Transverse colon (tissue), 4 donors: ENCODE measurements at regions not wholly inside any gene's neighbourhood (a gene's known extent, or its start where the extent isn't known, plus 50 kb on each side); places are given as distances from the start of the nearest gene placed in this dataset.

Source experiments
- DNase-seq: peaks from one replicate; pipeline ENCODE4 v3.0.0-alpha.2; 2019
- H3K27ac ChIP-seq, 4 donors: fragments of 200-600 bp; sonication (generic); 2 replicates each; pipeline ENCODE4 v1.5.1; 2016 to 2018; ENCODE audit warnings: inconsistent platforms in 4 of 4
- H3K27me3 ChIP-seq: fragments of 200-600 bp; sonication (generic); 2 replicates; pipeline ENCODE4 v1.5.1; 2017; ENCODE audit warnings: inconsistent platforms
- H3K36me3 ChIP-seq, 4 donors: fragments of 200-600 bp; sonication (generic); 2 replicates each; pipeline ENCODE4 v1.5.1; 2017 to 2019; ENCODE audit warnings: inconsistent platforms in 4 of 4
- H3K4me1 ChIP-seq, 4 donors: fragments of 200-600 bp; sonication (generic); 2 replicates each; pipeline ENCODE4 v1.5.1; 2017 to 2020; ENCODE audit warnings: inconsistent platforms in 4 of 4
- H3K4me3 ChIP-seq, 4 donors: fragments of 200-600 bp; sonication (generic); 1 replicate in 1 of 4; 2 replicates in 3 of 4; pipeline versions ENCODE4 v1.5.1 to v1.6.1; 2017 to 2019; ENCODE audit warnings: inconsistent platforms in 4 of 4
- H3K9me3 ChIP-seq, 2 donors: fragments of 200-600 bp; sonication (generic); 2 replicates each; pipeline ENCODE4 v1.5.1; 2017 to 2019; ENCODE audit warnings: inconsistent platforms in 2 of 2
- CTCF ChIP-seq, 5 experiments: fragments of 200-600 bp in 3 of 5; fragments of 450-650 bp in 2 of 5; sonication (generic) in 3 of 5; IDR thresholded peaks; 1 replicate in 2 of 5; 2 replicates in 3 of 5; pipeline ENCODE4 v1.5.1; 2016 to 2017; ENCODE audit warnings: antibody characterized with exemption in 5 of 5, inconsistent platforms in 3 of 5, mild to moderate bottlenecking in 2 of 5, moderate library complexity in 1 of 5
- EP300 ChIP-seq: sonication (generic); formaldehyde crosslinking; IDR thresholded peaks from one replicate; pipeline ENCODE4 v1.6.1; 2017; ENCODE audit warnings: antibody characterized with exemption, low read depth
- POLR2A ChIP-seq: fragments of 450-650 bp; IDR thresholded peaks from one replicate; pipeline ENCODE4 v1.6.1; 2016; ENCODE audit warnings: antibody characterized with exemption, mild to moderate bottlenecking, moderate library complexity
- POLR2AphosphoS5 ChIP-seq, 3 donors: sonication (generic); formaldehyde crosslinking; IDR thresholded peaks; one replicate each; pipeline ENCODE4 v1.6.1; 2016; ENCODE audit warnings: antibody characterized with exemption in 3 of 3
- WGBS, 2 donors: methylation state at CpG; one replicate each; pipeline ENCODE4 v1.1.5; 2018; ENCODE audit warnings: low coverage in 1 of 2; 5-methylcytosine and 5-hydroxymethylcytosine counted together
- in situ Hi-C, 4 donors: fragments of 200-750 bp; cut with MboI; loops; one replicate each; pipeline versions ENCODE4 v1.15.0 to v1.15.1; 2017; ENCODE audit warnings: low sequenced_read_pairs in 3 of 4, low pct_ligation_motif_present in 1 of 4, low pct_unique_long_range_greater_than_20kb in 1 of 4
- intact Hi-C: fragments of 100-400 bp; cut with DNase I; formaldehyde crosslinking; loops from one replicate; pipeline ENCODE4 v1.15.1; 2023; ENCODE audit warnings: low total_unique reads

DNA sequence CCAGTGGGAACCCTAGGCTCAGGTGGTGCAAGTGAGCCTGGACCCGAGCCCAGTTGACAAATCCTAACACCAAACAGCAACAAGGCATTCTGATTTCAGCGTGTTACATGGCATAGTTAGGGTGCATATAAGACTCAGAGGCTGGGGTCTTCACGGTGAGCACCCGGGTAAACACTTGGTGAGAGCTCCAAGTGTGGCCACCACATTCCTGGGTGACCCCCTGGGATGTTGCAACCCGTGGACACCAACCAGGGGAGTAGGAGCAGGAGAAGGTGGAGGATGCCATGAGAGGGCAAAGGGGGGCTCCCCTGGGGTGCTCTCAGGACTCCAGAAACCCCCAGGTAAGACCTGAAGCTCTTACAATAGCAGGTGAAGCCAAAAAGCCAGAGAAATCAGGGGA, 69.9 kb upstream of the CDH5 start:
- intact Hi-C loops (no loop called here), in situ Hi-C loops (no loop called here)
- Histone ChIP-seq H3K4me1 (no peaks in the 10 kb centered on the region), H3K9me3 (no peaks in the 10 kb centered on the region), H3K36me3 (no peaks in the 10 kb centered on the region), H3K4me3 (no peak overlapping the region), H3K27ac (no peak overlapping the region), H3K27me3 (no peaks in the 10 kb centered on the region)
- TF ChIP-seq POLR2AphosphoS5 (IDR thresholded peaks at IDR 0.05) (no peak), POLR2A (no peak), CTCF (IDR thresholded peaks at IDR 0.05) (no peak), EP300 (no peak)
- 67 to 86% methylated on average over 2 to 5 of the region's 5 CpGs for WGBS, 2 donors
- no peak for DNase-seq

DNA sequence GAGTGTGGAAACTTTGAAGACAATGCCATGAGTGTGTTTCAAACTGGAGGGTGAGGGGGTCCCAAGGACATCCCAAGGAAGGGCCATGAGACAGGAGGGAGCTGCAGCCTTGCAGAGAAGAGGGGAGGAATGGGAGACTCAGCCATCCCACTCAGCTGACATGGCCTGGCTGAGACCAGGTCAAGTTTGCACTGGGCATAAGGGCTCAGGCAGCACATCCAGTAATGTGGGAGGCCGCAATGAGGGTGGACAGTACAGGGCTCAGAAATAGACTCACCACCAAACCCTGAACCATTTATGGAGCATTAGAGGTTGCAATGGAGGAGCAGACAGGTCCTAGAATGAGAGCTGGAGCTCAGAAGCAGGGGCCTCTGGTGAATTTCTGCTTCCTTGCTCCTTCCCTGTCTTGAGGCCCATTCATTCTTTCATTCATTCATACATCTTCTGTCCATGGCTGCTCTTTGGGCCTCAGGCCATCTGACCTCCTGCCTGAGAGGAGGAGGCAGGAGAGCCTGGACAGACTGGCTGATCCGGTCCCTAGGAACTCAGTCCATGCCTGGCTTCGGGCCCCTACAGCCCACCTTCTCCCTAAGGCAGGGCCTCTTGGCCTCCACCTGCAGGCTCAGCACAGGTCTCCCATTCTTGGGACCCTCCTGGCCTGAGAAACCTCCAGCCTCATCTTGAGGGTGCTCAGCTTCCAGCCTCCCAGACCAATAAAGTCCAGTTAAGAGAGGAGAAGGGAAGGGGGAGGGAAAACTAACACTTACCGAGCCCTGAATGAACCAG, 70.5 kb upstream of the CDH5 start:
- Histone ChIP-seq H3K4me1 (no peaks in the 10 kb centered on the region), H3K27ac (no peak overlapping the region), H3K4me3 (no peak overlapping the region), H3K9me3 (no peaks in the 10 kb centered on the region), H3K36me3 (no peaks in the 10 kb centered on the region), H3K27me3 (no peaks in the 10 kb centered on the region)
- intact Hi-C loops (no loop called here), in situ Hi-C loops (no loop called here)
- no peak for DNase-seq
- TF ChIP-seq EP300 (no peak), POLR2A (no peak), CTCF (IDR thresholded peaks at IDR 0.05) (no peak), POLR2AphosphoS5 (IDR thresholded peaks at IDR 0.05) (no peak)
- 87% methylated on average over 4 of the region's 4 CpGs; no CpG with 5 or more reads in 1 of the 2 donors for WGBS, 2 donors

GRCh38 chr16:66295213-66295612, 71.3 kb upstream of the CDH5 start:
- no peak overlapping the region for H3K27ac ChIP-seq
- H3K9me3 ChIP-seq: no peaks in the 10 kb centered on the region
- TF ChIP-seq POLR2A: no peak
- no peak for TF ChIP-seq EP300
- TF ChIP-seq CTCF (IDR thresholded peaks at IDR 0.05): no peak
- no peak for TF ChIP-seq POLR2AphosphoS5 (IDR thresholded peaks at IDR 0.05)
- WGBS, 2 donors: 70 to 72% methylated on average over 5 to 6 of the region's 6 CpGs
- intact Hi-C loops (no loop called here), in situ Hi-C loops (no loop called here)
- H3K4me3 ChIP-seq: no peak overlapping the region
- DNase-seq: no peak
- no peaks in the 10 kb centered on the region for H3K36me3 ChIP-seq
- no peaks in the 10 kb centered on the region for H3K27me3 ChIP-seq
- no peaks in the 10 kb centered on the region for H3K4me1 ChIP-seq

- H3K27me3 ChIP-seq: no peaks in the 10 kb centered on the region
- no peaks in the 10 kb centered on the region for H3K36me3 ChIP-seq
- TF ChIP-seq POLR2A (no peak), EP300 (no peak), CTCF (IDR thresholded peaks at IDR 0.05) (no peak), POLR2AphosphoS5 (IDR thresholded peaks at IDR 0.05) (no peak)
- in situ Hi-C loops: no loop called here
- no peak for DNase-seq
- intact Hi-C loops: no loop called here
- H3K4me3 ChIP-seq: no peak overlapping the region
- WGBS, 2 donors: 84 to 92% methylated on average over 2 to 4 of the region's 4 CpGs
- no peak overlapping the region for H3K27ac ChIP-seq
- H3K4me1 ChIP-seq: no peaks in the 10 kb centered on the region
- H3K9me3 ChIP-seq: no peaks in the 10 kb centered on the region
Measured at GRCh38 chr16:66294507-66294906, 72.0 kb upstream of the CDH5 start.
